GM10248 (cell line): ENCODE measurements at regions not wholly inside any gene's neighbourhood (a gene's known extent, or its start where the extent isn't known, plus 50 kb on each side); places are given as distances from the start of the nearest gene placed in this dataset.

Experiments
- CTCF ChIA-PET: fragments of 300-600 bp; sonication (Branson Sonifier 250); formaldehyde crosslinking; extraction: SDS; loops from one replicate; lab custom pipeline; 2021; ENCODE audit warnings: antibody characterized with exemption; lab: Yijun Ruan, JAX
- POLR2A ChIA-PET: fragments of 350-650 bp; sonication (Branson Sonifier 250); formaldehyde crosslinking; extraction: SDS; loops from one replicate; lab custom pipeline; 2020; ENCODE audit warnings: antibody characterized with exemption; lab: Yijun Ruan, JAX
- DNase-seq: peaks from one replicate; pipeline ENCODE4 v3.0.0; 2012; ENCODE audit errors: extremely low spot score
- TF ChIP-seq, protein P1 (sequence below): IDR thresholded peaks from 2 replicates; pipeline ENCODE4 v1.5.1; 2012; ENCODE audit warnings: mild to moderate bottlenecking, low read depth; ENCODE audit errors: extremely low read depth, missing control alignments, control extremely low read depth

DNA sequence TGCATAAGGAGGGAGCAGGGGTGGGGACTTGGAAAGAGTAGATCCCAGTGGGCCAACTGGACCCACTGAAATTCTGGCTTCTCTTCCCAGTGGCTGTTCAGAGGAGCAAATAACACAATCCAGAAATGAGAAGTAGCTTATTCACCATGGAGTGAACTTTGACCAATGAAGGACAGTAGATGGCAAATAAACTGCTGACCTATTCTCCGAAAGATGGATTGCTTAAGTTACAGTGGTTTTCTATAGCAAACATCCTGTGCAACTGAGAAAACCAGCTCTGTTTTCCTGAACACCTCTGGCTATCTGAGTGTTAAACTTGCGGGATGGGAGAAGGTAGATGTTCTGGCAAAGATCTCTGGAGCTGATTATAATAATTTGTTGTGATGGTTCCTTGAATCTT, 325.1 kb downstream of the SPATA31D1 start:
- TF ChIP-seq, protein P1, sequence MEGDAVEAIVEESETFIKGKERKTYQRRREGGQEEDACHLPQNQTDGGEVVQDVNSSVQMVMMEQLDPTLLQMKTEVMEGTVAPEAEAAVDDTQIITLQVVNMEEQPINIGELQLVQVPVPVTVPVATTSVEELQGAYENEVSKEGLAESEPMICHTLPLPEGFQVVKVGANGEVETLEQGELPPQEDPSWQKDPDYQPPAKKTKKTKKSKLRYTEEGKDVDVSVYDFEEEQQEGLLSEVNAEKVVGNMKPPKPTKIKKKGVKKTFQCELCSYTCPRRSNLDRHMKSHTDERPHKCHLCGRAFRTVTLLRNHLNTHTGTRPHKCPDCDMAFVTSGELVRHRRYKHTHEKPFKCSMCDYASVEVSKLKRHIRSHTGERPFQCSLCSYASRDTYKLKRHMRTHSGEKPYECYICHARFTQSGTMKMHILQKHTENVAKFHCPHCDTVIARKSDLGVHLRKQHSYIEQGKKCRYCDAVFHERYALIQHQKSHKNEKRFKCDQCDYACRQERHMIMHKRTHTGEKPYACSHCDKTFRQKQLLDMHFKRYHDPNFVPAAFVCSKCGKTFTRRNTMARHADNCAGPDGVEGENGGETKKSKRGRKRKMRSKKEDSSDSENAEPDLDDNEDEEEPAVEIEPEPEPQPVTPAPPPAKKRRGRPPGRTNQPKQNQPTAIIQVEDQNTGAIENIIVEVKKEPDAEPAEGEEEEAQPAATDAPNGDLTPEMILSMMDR, result no peak
- DNase-seq, result no peak
- POLR2A ChIA-PET, result no interaction called here
- CTCF ChIA-PET, result interaction anchor here (1.0 kb wide), 1 partner anchor 10 kb away, joined by 3 read pairs; no protein-coding TSS in a partner anchor

DNA sequence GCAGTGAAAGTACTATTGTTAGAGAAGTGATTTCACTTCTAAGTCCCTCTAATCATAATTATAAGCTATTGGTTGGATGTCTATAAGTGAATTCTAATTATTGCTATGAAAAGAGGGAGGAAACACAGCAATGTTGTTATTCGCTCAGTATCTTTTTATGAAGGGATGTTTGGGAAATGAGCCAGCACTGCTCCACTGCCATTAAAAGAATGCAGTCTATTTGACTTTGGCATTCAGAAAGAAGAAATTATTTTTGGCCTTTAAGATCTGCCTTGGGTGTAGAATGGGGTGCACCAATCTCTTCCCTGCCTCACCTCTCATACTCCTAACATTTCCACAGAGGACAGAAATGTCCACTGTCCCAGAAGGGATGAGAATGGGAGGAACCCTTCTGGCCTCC, 332.0 kb downstream of the SPATA31D1 start:
- CTCF ChIA-PET, result no interaction called here
- POLR2A ChIA-PET, result no interaction called here

DNA sequence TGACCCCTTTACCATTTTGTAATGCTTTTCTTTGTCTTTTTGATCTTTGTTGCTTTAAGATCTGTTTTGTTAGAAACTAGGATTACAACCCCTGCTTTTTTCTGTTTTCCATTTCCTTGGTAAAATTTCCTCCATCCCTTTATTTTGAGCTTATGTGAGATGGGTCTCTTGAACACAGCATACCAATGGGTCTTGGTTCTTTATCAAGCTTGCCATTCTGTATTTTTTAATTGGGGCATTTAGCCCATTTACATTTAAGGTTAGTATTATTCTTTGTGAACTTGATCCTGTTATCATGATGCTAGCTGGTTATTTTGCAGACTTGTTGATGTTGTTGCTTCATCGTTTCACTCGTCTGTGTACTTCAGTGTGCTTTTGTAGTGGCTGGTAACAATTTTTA, 337.3 kb downstream of the SPATA31D1 start:
- TF ChIP-seq, protein P1, result no peak
- ChIA-PET POLR2A (no interaction called here), CTCF (no interaction called here)
- no peak for DNase-seq

More for the DNA sequence above, 332.0 kb downstream of the SPATA31D1 start:
- no peak for DNase-seq
- TF ChIP-seq, protein P1, result no peak

DNA sequence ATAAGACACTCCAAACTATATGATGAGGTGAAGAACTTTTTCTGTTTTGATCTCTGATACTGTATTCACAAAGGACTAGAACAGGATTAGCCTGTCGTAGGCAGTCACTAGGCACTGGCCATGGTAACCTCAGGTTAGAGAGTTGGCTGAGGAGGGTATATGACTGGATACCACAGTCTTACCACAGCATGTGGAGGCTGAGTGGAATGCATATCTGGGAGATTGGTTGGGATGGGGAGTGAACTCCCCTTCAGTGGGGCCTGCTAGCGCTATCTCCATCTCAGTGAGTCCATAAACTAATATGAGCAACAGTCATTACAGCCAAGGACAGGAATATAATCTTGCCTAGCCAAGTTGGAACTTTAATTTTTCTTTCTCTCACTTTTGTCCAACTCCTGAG, 339.1 kb downstream of the SPATA31D1 start:
- POLR2A ChIA-PET, result no interaction called here
- CTCF ChIA-PET, result no interaction called here

DNA sequence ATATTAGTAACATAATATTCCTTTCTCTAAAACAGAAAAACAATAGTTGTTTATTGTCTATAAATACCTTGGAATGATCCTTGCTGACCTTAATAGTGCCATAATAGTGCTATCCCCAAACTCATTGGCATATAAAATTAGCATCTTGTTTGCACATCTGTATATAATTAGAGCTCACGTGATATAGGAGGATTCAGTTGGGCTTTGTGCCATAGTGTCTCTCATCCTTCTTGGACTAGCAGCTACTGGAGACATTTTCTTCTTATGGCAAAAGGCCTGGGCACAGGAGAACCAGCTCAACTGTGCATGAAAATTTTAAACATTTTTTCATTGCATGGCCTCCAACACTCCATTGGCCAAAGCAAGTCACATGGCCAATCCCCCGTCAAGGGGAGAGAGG, 342.5 kb downstream of the SPATA31D1 start:
- ChIA-PET POLR2A (no interaction called here), CTCF (interaction anchor here (1.2 kb wide), 2 partner anchors 30 to 65 kb away, joined by 3 to 4 read pairs; no protein-coding TSS in a partner anchor)
- DNase-seq, result no peak
- TF ChIP-seq, protein P1, result no peak

More for the DNA sequence above, 339.1 kb downstream of the SPATA31D1 start:
- DNase-seq, result no peak
- TF ChIP-seq, protein P1, result no peak

DNA sequence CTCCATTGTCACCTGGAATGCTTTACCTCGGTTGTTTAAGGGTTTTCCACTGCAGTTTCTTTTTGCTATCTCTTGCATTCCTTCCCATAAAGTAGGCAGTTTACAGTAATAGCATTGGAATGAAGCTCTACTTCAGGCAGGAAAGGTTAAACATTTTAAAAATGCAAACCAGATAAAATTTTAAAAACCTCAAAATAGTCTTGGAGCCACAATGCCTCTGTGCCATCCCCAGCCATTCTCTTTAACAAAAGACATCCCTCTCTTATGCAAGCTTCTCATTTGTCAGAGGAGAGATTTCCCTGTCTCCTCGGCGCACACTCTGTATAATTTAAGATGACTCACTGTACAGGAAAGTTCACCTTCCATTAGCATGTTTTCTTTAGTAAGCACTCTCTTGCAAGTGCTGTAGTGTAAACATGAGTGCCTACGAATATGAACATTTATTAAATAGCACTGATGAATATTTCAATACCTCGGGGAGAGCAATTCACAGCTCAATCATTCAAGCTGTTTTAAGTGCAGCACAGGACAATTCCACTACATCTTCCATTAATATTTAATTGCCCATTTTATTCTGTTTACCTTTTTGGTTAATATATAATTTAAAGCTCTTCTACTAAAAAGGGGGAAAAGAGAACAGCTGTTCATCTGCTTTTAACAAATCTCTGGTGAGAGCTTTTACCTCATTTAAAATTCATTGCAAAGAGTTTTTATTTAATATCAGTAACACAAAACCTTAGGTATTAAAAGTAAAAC, 343.6 kb downstream of the SPATA31D1 start:
- no peak for DNase-seq
- TF ChIP-seq, protein P1, result no peak
- CTCF ChIA-PET, result no interaction called here
- POLR2A ChIA-PET, result no interaction called here
